ENCODE measurements at regions not wholly inside any gene's neighbourhood (a gene's known extent, or its start where the extent isn't known, plus 50 kb on each side); places are given as distances from the start of the nearest gene placed in this dataset.

GRCh38 chr2:67871686-67872412 lies 191.0 kb downstream of the C1D start:
- TF ChIP-seq CTCF (IDR thresholded peaks at IDR 0.05) (no peak), E2F1 (CRISPR knock-in tag; IDR thresholded peaks at IDR 0.05) (no peak), SMAD4 (CRISPR knock-in tag; IDR thresholded peaks at IDR 0.05) (no peak), CREM (CRISPR knock-in tag; IDR thresholded peaks at IDR 0.05) (no peak), GRHL2 (CRISPR knock-in tag; IDR thresholded peaks at IDR 0.05; ENCODE audit: insufficient replicate concordance, severe bottlenecking) (no peak), CBFB (CRISPR knock-in tag; IDR thresholded peaks at IDR 0.05; ENCODE audit: low read depth) (no peak), ZNF317 (CRISPR knock-in tag; IDR thresholded peaks at IDR 0.05; ENCODE audit: borderline replicate concordance, low read depth) (no peak)
